ENCODE measurements at regions not wholly inside any gene's neighbourhood (a gene's known extent, or its start where the extent isn't known, plus 50 kb on each side); places are given as distances from the start of the nearest gene placed in this dataset.

DNA sequence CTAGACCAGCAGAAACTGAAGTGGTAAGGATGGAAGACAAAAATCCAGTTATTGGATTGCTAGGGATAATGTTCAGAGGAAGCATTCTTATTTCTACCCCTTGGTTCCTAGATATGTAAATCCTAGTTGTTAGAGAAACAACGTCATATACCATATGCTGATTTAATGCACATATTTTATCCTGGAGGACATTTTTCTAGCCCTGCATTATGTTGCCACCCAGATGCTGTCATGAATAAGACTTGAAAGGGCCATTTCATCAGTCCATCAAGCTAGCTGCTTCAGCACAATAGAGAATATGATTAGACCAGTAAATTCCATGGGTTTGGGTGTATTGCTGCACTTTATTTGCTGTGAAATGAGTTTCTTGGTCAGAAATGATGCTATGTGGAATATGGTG lies 1736.4 kb downstream of the MAT2B start:
- 43 to 44% methylated on average over 1 of the region's 1 CpG for WGBS, 2 experiments (ENCODE audit: low coverage in 1 of 2, low lambda C conversion rate in 2 of 2, missing lambda C conversion rate in 2 of 2)
- H3K4me3 ChIP-seq: no peak overlapping the region
- H3K27ac ChIP-seq: no peak overlapping the region
- TF ChIP-seq EZH2 (IDR thresholded peaks at IDR 0.05; ENCODE audit: insufficient read depth, poor library complexity, severe bottlenecking) (no peak), EZH2phosphoT487 (IDR thresholded peaks at IDR 0.05; ENCODE audit: insufficient read depth, low read depth) (no peak)
- H2AFZ ChIP-seq: no peak overlapping the region
- H3K9ac ChIP-seq: no peak overlapping the region
- no peaks in the 10 kb centered on the region for H3K9me3 ChIP-seq (ENCODE audit: low read depth)
- H3F3A ChIP-seq (ENCODE audit: insufficient read depth): no peaks in the 10 kb centered on the region
- no peaks in the 10 kb centered on the region for H4K20me1 ChIP-seq (ENCODE audit: insufficient read depth)
- no peak overlapping the region for H3K4me2 ChIP-seq (ENCODE audit: unreplicated experiment)
- no peak for DNase-seq
- no peaks in the 10 kb centered on the region for H3K36me3 ChIP-seq (ENCODE audit: low read depth)
- H3K27me3 ChIP-seq (replicated peaks; ENCODE audit: insufficient read depth): no peaks in the 10 kb centered on the region
- no peaks in the 10 kb centered on the region for H3K9me2 ChIP-seq (ENCODE audit: insufficient read depth)
- no peaks in the 10 kb centered on the region for H3K4me1 ChIP-seq (ENCODE audit: insufficient read depth)
- no peaks in the 10 kb centered on the region for H3K79me2 ChIP-seq (ENCODE audit: insufficient read depth)
- in situ Hi-C loops (cut with MboI): no loop called here

DNA sequence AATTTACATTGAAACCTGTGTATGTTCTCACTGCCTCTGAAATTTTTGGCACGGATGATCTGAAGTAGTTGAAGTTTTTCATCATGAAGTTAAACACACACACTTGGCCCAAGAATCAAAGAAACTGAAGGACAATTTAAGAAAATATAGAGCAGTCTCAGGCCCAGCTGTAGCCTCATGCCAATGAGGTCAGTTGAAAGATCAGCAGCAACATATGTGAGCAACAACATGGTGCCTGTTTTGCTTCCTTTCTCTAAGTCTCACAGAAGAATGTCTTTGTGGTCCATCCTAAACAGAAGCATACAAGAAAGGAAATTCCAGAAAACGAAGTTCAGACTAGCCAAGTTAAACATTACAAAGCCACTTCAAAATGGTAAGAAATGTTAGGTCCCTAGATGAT lies 1737.2 kb downstream of the MAT2B start:
- in situ Hi-C loops (cut with MboI): no loop called here
- H3K36me3 ChIP-seq (ENCODE audit: low read depth): no peaks in the 10 kb centered on the region
- no peak overlapping the region for H3K4me2 ChIP-seq (ENCODE audit: unreplicated experiment)
- no peaks in the 10 kb centered on the region for H3K9me2 ChIP-seq (ENCODE audit: insufficient read depth)
- no peak overlapping the region for H2AFZ ChIP-seq
- H3K27me3 ChIP-seq (replicated peaks; ENCODE audit: insufficient read depth): no peaks in the 10 kb centered on the region
- no peaks in the 10 kb centered on the region for H3K9me3 ChIP-seq (ENCODE audit: low read depth)
- no peaks in the 10 kb centered on the region for H3K79me2 ChIP-seq (ENCODE audit: insufficient read depth)
- no peak overlapping the region for H3K4me3 ChIP-seq
- H3K4me1 ChIP-seq (ENCODE audit: insufficient read depth): no peaks in the 10 kb centered on the region
- no peak overlapping the region for H3K9ac ChIP-seq
- DNase-seq: no peak
- TF ChIP-seq EZH2 (IDR thresholded peaks at IDR 0.05; ENCODE audit: insufficient read depth, poor library complexity, severe bottlenecking) (no peak), EZH2phosphoT487 (IDR thresholded peaks at IDR 0.05; ENCODE audit: insufficient read depth, low read depth) (no peak)
- no peaks in the 10 kb centered on the region for H4K20me1 ChIP-seq (ENCODE audit: insufficient read depth)
- no peaks in the 10 kb centered on the region for H3F3A ChIP-seq (ENCODE audit: insufficient read depth)
- no peak overlapping the region for H3K27ac ChIP-seq
- WGBS, 2 experiments (ENCODE audit: low coverage in 1 of 2, low lambda C conversion rate in 2 of 2, missing lambda C conversion rate in 2 of 2): 2 to 13% methylated on average over 2 of the region's 2 CpGs

DNA sequence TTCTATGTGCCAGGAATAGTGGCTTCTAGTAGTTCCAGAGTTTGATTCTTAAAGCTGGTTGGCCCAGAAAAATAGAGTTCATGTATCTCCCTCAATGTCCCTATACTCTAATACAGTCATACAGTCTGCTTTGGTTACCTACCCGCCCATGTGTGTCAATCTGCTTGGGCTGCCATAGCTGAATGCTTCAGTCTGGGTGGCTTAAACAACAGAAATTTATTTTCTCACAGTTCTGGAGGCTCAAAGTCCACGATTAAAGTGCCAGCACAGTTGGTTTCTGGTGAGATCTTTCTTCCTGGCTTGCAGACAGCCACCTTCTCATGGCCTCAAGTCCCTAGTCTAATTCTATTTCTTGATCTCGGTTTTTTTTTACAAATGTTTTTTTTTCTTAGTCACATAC lies 1739.0 kb downstream of the MAT2B start:
- 4 to 10% methylated on average over 3 of the region's 3 CpGs for WGBS, 2 experiments (ENCODE audit: low coverage in 1 of 2, low lambda C conversion rate in 2 of 2, missing lambda C conversion rate in 2 of 2)
- H3F3A ChIP-seq (ENCODE audit: insufficient read depth): no peaks in the 10 kb centered on the region
- H2AFZ ChIP-seq: no peak overlapping the region
- no peak overlapping the region for H3K4me2 ChIP-seq (ENCODE audit: unreplicated experiment)
- no peak overlapping the region for H3K4me3 ChIP-seq
- H3K27me3 ChIP-seq (replicated peaks; ENCODE audit: insufficient read depth): no peaks in the 10 kb centered on the region
- H3K9me3 ChIP-seq (ENCODE audit: low read depth): no peaks in the 10 kb centered on the region
- H4K20me1 ChIP-seq (ENCODE audit: insufficient read depth): no peaks in the 10 kb centered on the region
- in situ Hi-C loops (cut with MboI): no loop called here
- H3K36me3 ChIP-seq (ENCODE audit: low read depth): no peaks in the 10 kb centered on the region
- no peak overlapping the region for H3K9ac ChIP-seq
- H3K27ac ChIP-seq: no peak overlapping the region
- H3K79me2 ChIP-seq (ENCODE audit: insufficient read depth): no peaks in the 10 kb centered on the region
- no peaks in the 10 kb centered on the region for H3K4me1 ChIP-seq (ENCODE audit: insufficient read depth)
- TF ChIP-seq EZH2 (IDR thresholded peaks at IDR 0.05; ENCODE audit: insufficient read depth, poor library complexity, severe bottlenecking): no peak
- no peak for TF ChIP-seq EZH2phosphoT487 (IDR thresholded peaks at IDR 0.05; ENCODE audit: insufficient read depth, low read depth)
- no peak for DNase-seq
- no peaks in the 10 kb centered on the region for H3K9me2 ChIP-seq (ENCODE audit: insufficient read depth)

DNA sequence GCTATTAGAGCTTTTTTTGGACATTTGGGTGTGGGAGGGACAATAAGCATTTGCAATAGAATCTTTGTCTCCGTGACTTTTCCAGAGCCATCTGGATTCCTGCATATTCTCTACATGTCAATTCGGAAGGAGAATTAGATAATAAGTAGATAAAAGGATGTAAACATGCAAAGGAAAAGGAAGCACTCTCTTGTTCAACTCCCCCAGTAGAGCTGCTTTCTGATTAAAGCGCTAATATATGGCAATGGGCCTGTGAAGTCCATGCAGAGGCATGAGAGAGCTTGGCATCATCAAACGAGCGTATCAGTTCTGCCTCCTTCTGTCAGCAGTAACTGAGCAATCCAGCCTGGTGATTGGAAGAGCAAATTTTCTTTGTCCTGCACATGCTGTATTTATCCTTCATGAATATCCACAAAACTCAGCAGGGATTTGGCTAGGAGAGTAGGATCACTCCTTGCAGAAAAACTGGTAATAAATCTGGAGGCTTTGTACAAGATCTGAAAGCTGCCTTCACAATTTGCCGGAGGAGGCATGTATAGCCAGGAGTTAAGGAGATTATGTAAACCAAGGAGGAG lies 1752.9 kb downstream of the MAT2B start:
- in situ Hi-C loops (cut with MboI): no loop called here
- 14 to 18% methylated on average over 6 of the region's 6 CpGs for WGBS, 2 experiments (ENCODE audit: low coverage in 1 of 2, low lambda C conversion rate in 2 of 2, missing lambda C conversion rate in 2 of 2)

DNA sequence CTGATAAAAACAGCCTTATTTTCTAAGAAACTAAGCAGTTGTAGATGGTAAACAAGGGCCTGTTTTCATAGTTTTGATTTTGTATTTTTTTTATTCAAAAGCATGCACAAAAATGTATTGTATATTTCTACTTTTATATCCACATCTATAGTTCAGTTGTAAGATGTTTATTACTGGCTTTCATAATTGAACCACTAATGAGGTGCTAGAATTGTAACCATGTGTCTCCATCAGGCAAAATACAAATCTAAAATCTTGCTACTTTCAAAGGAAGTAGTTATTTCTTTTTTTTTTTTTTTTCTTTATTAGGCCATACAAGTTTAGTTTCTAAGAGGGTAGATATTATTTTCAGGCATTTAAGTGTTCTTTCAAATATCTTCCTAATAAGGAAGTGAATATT lies 1755.0 kb downstream of the MAT2B start:
- no peak overlapping the region for H2AFZ ChIP-seq
- H3K27ac ChIP-seq: no peak overlapping the region
- in situ Hi-C loops (cut with MboI): no loop called here

More for the DNA sequence above, 1752.9 kb downstream of the MAT2B start:
- no peak for TF ChIP-seq EZH2phosphoT487 (IDR thresholded peaks at IDR 0.05; ENCODE audit: insufficient read depth, low read depth)
- TF ChIP-seq EZH2 (IDR thresholded peaks at IDR 0.05; ENCODE audit: insufficient read depth, poor library complexity, severe bottlenecking): no peak
- DNase-seq: no peak
- Histone ChIP-seq H4K20me1 (ENCODE audit: insufficient read depth) (no peaks in the 10 kb centered on the region), H3K9me3 (ENCODE audit: low read depth) (no peaks in the 10 kb centered on the region), H3K4me3 (no peak overlapping the region), H3K27me3 (replicated peaks; ENCODE audit: insufficient read depth) (no peaks in the 10 kb centered on the region), H3K27ac (no peak overlapping the region), H3K9ac (no peak overlapping the region), H2AFZ (no peak overlapping the region), H3K79me2 (ENCODE audit: insufficient read depth) (no peaks in the 10 kb centered on the region), H3F3A (ENCODE audit: insufficient read depth) (no peaks in the 10 kb centered on the region), H3K9me2 (ENCODE audit: insufficient read depth) (no peaks in the 10 kb centered on the region), H3K36me3 (ENCODE audit: low read depth) (no peaks in the 10 kb centered on the region), H3K4me1 (ENCODE audit: insufficient read depth) (no peaks in the 10 kb centered on the region), H3K4me2 (ENCODE audit: unreplicated experiment) (no peak overlapping the region)

More for the DNA sequence above, 1755.0 kb downstream of the MAT2B start:
- Histone ChIP-seq H3K4me2 (ENCODE audit: unreplicated experiment) (no peak overlapping the region), H3K9ac (no peak overlapping the region), H3F3A (ENCODE audit: insufficient read depth) (no peaks in the 10 kb centered on the region), H3K4me3 (no peak overlapping the region), H3K79me2 (ENCODE audit: insufficient read depth) (no peaks in the 10 kb centered on the region), H3K9me3 (ENCODE audit: low read depth) (no peaks in the 10 kb centered on the region), H3K4me1 (ENCODE audit: insufficient read depth) (no peaks in the 10 kb centered on the region), H4K20me1 (ENCODE audit: insufficient read depth) (no peaks in the 10 kb centered on the region), H3K27me3 (replicated peaks; ENCODE audit: insufficient read depth) (no peaks in the 10 kb centered on the region), H3K9me2 (ENCODE audit: insufficient read depth) (no peaks in the 10 kb centered on the region), H3K36me3 (ENCODE audit: low read depth) (no peaks in the 10 kb centered on the region)
- TF ChIP-seq EZH2 (IDR thresholded peaks at IDR 0.05; ENCODE audit: insufficient read depth, poor library complexity, severe bottlenecking) (no peak), EZH2phosphoT487 (IDR thresholded peaks at IDR 0.05; ENCODE audit: insufficient read depth, low read depth) (no peak)
- DNase-seq: no peak
